Epithelial cell of proximal tubule (primary cell): ENCODE measurements at regions not wholly inside any gene's neighbourhood (a gene's known extent, or its start where the extent isn't known, plus 50 kb on each side); places are given as distances from the start of the nearest gene placed in this dataset.

ENCODE experiments used
- DNase-seq: peaks from one replicate; pipeline ENCODE4 v3.0.0-alpha.2; 2011; ENCODE audit warnings: low read depth
- H3K4me3 ChIP-seq: 2 replicates; pipeline ENCODE4 v1.5.1; 2011; ENCODE audit warnings: low read depth, mild to moderate bottlenecking, low read length
- TF ChIP-seq, protein P1 (sequence below): conservative IDR thresholded peaks from 2 replicates; pipeline ENCODE4 v1.5.1; 2012; ENCODE audit warnings: low read depth, mild to moderate bottlenecking, low read length

DNA sequence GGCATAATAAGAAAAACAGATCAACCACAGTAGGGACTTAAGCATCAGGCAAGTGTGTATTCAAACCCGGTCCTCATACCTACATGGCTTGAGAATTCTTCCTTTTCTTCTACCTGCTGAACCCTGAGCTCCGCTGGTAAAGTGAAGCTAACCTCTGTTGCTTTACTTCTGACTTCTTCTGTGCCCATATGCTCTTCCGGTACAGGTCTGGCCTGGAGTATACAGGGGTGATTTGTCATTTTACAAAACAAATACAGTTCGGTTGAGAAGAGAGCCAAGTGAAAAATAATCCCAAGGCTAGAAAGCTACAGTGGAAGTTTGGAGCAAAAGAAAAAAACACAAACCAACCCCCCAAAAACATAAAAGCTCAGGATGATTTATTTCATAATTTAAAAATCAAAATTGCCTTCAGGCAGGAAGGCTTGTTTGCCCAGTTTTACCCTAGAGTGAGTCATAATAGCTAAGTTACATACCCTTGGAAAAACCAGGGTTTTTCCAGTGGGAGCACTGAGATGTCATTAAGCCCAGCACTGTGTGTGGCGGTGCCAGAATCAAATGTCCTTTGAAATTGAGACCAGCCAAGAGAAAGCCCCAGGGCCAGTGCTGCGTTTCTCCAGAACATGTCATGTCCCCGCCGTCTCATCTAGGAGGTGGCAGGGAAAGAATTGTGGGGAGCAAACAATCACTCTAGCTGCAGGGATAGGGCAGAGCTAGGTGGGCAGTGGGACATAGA is 305.5 kb upstream of the ISX start:
- TF ChIP-seq, protein P1, sequence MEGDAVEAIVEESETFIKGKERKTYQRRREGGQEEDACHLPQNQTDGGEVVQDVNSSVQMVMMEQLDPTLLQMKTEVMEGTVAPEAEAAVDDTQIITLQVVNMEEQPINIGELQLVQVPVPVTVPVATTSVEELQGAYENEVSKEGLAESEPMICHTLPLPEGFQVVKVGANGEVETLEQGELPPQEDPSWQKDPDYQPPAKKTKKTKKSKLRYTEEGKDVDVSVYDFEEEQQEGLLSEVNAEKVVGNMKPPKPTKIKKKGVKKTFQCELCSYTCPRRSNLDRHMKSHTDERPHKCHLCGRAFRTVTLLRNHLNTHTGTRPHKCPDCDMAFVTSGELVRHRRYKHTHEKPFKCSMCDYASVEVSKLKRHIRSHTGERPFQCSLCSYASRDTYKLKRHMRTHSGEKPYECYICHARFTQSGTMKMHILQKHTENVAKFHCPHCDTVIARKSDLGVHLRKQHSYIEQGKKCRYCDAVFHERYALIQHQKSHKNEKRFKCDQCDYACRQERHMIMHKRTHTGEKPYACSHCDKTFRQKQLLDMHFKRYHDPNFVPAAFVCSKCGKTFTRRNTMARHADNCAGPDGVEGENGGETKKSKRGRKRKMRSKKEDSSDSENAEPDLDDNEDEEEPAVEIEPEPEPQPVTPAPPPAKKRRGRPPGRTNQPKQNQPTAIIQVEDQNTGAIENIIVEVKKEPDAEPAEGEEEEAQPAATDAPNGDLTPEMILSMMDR, result no peak
- H3K4me3 ChIP-seq, result no peak overlapping the region
- DNase-seq, result no peak

DNA sequence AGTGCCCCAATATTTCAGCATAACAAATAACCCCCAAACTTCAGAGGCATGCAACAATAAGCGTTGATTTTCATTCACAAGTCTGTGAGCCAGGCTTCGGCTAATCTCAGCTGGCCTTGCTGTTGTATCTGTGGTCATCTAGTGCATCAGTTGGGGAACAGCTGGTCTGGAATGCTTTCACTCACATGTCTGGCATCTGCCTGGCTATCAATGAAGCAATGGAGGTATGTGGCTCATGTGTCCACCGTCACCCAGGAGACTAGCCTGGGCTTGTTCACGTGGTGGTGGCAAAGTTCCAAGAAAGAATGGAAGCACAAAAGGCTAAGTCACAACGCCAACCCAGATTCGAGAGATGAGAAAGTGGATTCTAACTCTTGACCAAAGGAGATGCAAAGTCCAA is 304.8 kb upstream of the ISX start:
- no peak for DNase-seq
- TF ChIP-seq, protein P1, result no peak
- no peak overlapping the region for H3K4me3 ChIP-seq

DNA sequence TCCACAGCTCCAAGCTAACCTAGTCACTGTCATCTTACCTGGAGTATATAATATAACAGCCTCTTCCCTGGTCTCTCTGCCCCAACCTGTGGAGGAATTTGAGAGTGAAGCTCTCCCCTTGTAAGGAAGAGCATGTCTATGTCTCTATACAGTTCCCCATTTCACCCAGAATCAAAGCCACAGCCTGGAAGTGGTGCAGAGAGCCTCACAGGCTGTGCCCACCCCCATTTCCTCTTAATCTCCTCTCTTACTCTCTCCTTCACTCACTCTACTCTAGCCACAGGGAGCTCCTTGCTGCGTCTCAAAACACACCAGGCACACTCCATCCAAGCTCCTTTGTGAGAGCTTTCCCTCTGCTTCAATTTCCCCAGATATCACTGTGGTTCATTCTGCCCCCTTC is 302.5 kb upstream of the ISX start:
- no peak for DNase-seq
- no peak overlapping the region for H3K4me3 ChIP-seq
- TF ChIP-seq, protein P1, result no peak

DNA sequence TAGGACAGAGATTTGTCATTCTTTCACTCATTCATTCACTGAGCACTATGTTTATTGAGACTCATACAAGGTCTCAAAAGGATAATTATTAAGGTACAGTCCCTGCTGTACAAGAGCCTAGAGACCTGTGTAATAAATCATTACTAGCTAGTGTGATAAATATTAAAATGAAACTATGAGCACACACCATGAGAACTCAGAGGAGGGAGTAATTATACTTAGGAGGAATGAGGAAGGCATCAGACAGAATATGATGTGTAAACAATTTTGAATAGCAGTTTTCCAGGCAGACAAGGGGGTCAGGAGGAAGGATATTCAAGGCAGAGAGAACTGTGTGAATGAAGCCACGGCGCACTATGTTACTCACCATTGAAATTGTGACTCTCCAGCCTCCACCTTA is 300.8 kb upstream of the ISX start:
- H3K4me3 ChIP-seq, result no peak overlapping the region
- TF ChIP-seq, protein P1, result no peak
- DNase-seq, result no peak

DNA sequence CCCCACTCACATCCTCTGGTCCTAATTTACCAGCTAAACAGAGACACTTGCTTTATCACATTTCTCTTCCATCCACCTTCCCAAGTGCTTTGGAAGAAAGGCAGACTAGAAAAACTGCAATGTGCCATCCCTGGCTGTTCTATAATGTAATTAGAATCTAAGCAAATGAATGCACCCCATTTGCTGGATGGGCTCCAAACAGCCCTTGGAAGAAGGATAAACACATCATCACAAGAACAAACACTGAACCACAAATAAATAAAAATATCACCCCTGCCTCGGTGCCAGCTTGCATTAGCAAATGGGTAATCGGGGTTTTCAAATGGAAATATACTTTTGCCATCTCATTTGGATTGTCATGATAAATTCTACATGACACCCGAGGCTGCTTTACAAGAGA is 296.6 kb upstream of the ISX start:
- TF ChIP-seq, protein P1, result no peak
- no peak overlapping the region for H3K4me3 ChIP-seq
- no peak for DNase-seq

DNA sequence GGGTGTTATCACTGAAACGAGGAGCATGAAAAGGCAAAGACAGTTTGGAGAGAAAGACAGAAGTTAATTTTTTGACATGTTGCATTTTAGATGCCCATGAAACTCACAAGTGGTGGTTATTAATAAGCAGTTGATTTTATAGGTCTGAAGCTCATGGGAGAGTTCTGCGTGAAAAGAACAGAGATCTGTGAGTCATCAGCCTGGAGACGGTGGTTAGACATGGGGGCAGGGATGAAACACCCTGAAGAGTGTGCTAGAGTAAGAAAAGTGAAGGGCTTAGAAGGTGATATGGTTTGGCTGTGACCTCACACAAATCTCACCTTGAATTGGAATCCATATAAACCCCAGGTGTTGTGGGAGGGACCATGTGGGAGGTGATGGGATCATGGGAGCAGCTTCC is 289.1 kb upstream of the ISX start:
- no peak overlapping the region for H3K4me3 ChIP-seq
- DNase-seq, result no peak

More for the DNA sequence above, 289.1 kb upstream of the ISX start:
- TF ChIP-seq, protein P1, result no peak
